ENCODE measurements at regions not wholly inside any gene's neighbourhood (a gene's known extent, or its start where the extent isn't known, plus 50 kb on each side); places are given as distances from the start of the nearest gene placed in this dataset.

GRCh38 chr4:59936566-59936965 is 1263.6 kb upstream of the ADGRL3 start:
- Histone ChIP-seq H4K20me1 (replicated peaks; ENCODE audit: control insufficient read depth, extremely low read depth, insufficient read depth, low read length) (no peaks in the 10 kb centered on the region), H3K27ac (ENCODE audit: insufficient read depth, low read depth, low read length) (no peak overlapping the region), H3K9ac (replicated peaks; ENCODE audit: extremely low read depth, insufficient read depth, low read length) (no peak overlapping the region), H3K4me3 (replicated peaks in 1 of 3; ENCODE audit: insufficient read depth in 1 of 3, low read depth in 1 of 3, low read length in 3 of 3) (no peak overlapping the region), H3K4me2 (ENCODE audit: insufficient read depth, low read length) (no peak overlapping the region), H3K4me1 (ENCODE audit: control insufficient read depth, extremely low read depth, insufficient read depth, low read length) (no peaks in the 10 kb centered on the region), H3K27me3 (ENCODE audit: control insufficient read depth in 2 of 2, insufficient read depth in 2 of 2, low read length in 2 of 2) (no peaks in the 10 kb centered on the region), H3K9me1 (replicated peaks; ENCODE audit: control insufficient read depth, extremely low read depth, insufficient read depth, low read length) (no peaks in the 10 kb centered on the region), H2AFZ (ENCODE audit: low read depth, low read length) (no peak overlapping the region), H3K36me3 (ENCODE audit: control insufficient read depth in 2 of 2, extremely low read depth in 1 of 2, insufficient read depth in 2 of 2, low read length in 2 of 2) (no peaks in the 10 kb centered on the region), H3K79me2 (ENCODE audit: control insufficient read depth, insufficient read depth, low read length) (no peaks in the 10 kb centered on the region), H3K9me3 (replicated peaks; ENCODE audit: control insufficient read depth, insufficient read depth, low read length) (peaks cover under 1% of the 10 kb centered on the region)
- FAIRE-seq (no peak), DNase-seq (ENCODE audit: low read depth, low spot score) (no peak)
- CTCF ChIA-PET = no interaction called here
- dilution Hi-C loops (cut with MboI; ENCODE audit: extremely low pct_ligation_motif_present, low sequenced_read_pairs) (no loop called here), intact Hi-C loops (cut with micrococcal nuclease) (no loop called here)
- BruUV-seq (replicated peaks) = no TSS peak
- POLR2A ChIA-PET = no interaction called here
- no peak for TF ChIP-seq JUN (IDR thresholded peaks at IDR 0.05; ENCODE audit: borderline replicate concordance, insufficient read depth, insufficient read length, low read depth)
- TF ChIP-seq POLR2A (IDR thresholded peaks at IDR 0.05; ENCODE audit: low read depth, low read length) = no peak
- no peak for TF ChIP-seq POLR2AphosphoS5 (IDR thresholded peaks at IDR 0.05; ENCODE audit: insufficient read depth, low read depth, low read length)
- no peak for TF ChIP-seq MYC (IDR thresholded peaks at IDR 0.05; ENCODE audit: low read depth, low read length)
- TF ChIP-seq MAX (IDR thresholded peaks at IDR 0.05; ENCODE audit: insufficient read depth, insufficient read length) = no peak

- no peak overlapping the region for H3K4me3 ChIP-seq (replicated peaks in 1 of 3; ENCODE audit: insufficient read depth in 1 of 3, low read depth in 1 of 3, low read length in 3 of 3)
- no peaks in the 10 kb centered on the region for H4K20me1 ChIP-seq (replicated peaks; ENCODE audit: control insufficient read depth, extremely low read depth, insufficient read depth, low read length)
- ChIA-PET POLR2A (no interaction called here), CTCF (no interaction called here)
- FAIRE-seq (no peak), DNase-seq (ENCODE audit: low read depth, low spot score) (no peak)
- H3K4me1 ChIP-seq (ENCODE audit: control insufficient read depth, extremely low read depth, insufficient read depth, low read length) = no peaks in the 10 kb centered on the region
- no TSS peak for BruUV-seq (replicated peaks)
- no peaks in the 10 kb centered on the region for H3K27me3 ChIP-seq (ENCODE audit: control insufficient read depth in 2 of 2, insufficient read depth in 2 of 2, low read length in 2 of 2)
- no peaks in the 10 kb centered on the region for H3K9me1 ChIP-seq (replicated peaks; ENCODE audit: control insufficient read depth, extremely low read depth, insufficient read depth, low read length)
- H3K27ac ChIP-seq (ENCODE audit: insufficient read depth, low read depth, low read length) = no peak overlapping the region
- H3K79me2 ChIP-seq (ENCODE audit: control insufficient read depth, insufficient read depth, low read length) = no peaks in the 10 kb centered on the region
- H3K36me3 ChIP-seq (ENCODE audit: control insufficient read depth in 2 of 2, extremely low read depth in 1 of 2, insufficient read depth in 2 of 2, low read length in 2 of 2) = no peaks in the 10 kb centered on the region
- intact Hi-C loops (cut with micrococcal nuclease) = no loop called here
- H3K9me3 ChIP-seq (replicated peaks; ENCODE audit: control insufficient read depth, insufficient read depth, low read length) = peaks cover 2% of the 10 kb centered on the region
- H3K9ac ChIP-seq (replicated peaks; ENCODE audit: extremely low read depth, insufficient read depth, low read length) = no peak overlapping the region
- no peak overlapping the region for H3K4me2 ChIP-seq (ENCODE audit: insufficient read depth, low read length)
- no peak overlapping the region for H2AFZ ChIP-seq (ENCODE audit: low read depth, low read length)
- no peak for TF ChIP-seq CTCF (IDR thresholded peaks at IDR 0.05; ENCODE audit: extremely low read depth in 1 of 2, insufficient read depth in 1 of 2, low read depth in 1 of 2, low read length in 2 of 2)
- no peak for TF ChIP-seq FOS (IDR thresholded peaks at IDR 0.05; ENCODE audit: borderline replicate concordance, insufficient read depth, low read length)
- no peak for TF ChIP-seq POLR2A (IDR thresholded peaks at IDR 0.05; ENCODE audit: low read depth, low read length)
- no peak for TF ChIP-seq JUN (IDR thresholded peaks at IDR 0.05; ENCODE audit: borderline replicate concordance, insufficient read depth, insufficient read length, low read depth)
- TF ChIP-seq GATA2 (IDR thresholded peaks at IDR 0.05; ENCODE audit: insufficient read depth, insufficient read length, low read depth, low read length) = no peak
- TF ChIP-seq MAX (IDR thresholded peaks at IDR 0.05; ENCODE audit: insufficient read depth, insufficient read length) = no peak
- no peak for TF ChIP-seq MYC (IDR thresholded peaks at IDR 0.05; ENCODE audit: low read depth, low read length)
- dilution Hi-C loops (cut with MboI; ENCODE audit: extremely low pct_ligation_motif_present, low sequenced_read_pairs) = no loop called here
These were observed 1262.0 kb upstream of the ADGRL3 start for GRCh38 chr4:59938166-59938565.
